OCI-LY7 (cell line): ENCODE measurements at regions not wholly inside any gene's neighbourhood (a gene's known extent, or its start where the extent isn't known, plus 50 kb on each side); places are given as distances from the start of the nearest gene placed in this dataset.

Experiments
- BruUV-seq: library from RNA; stranded (reverse); fragments of 400-500 nt; replicated peaks from 2 replicates; lab custom pipeline; 2021; lab: Mats Ljungman, UMichigan
- CTCF ChIA-PET: fragments of 300-600 bp; sonication (Branson Sonifier 250); formaldehyde crosslinking; loops from one replicate; lab custom pipeline; 2022; ENCODE audit warnings: antibody characterized with exemption; ENCODE audit not compliant: unreplicated experiment; lab: Charles Lee
- POLR2A ChIA-PET: fragments of 300-600 bp; sonication (Branson Sonifier 250); formaldehyde crosslinking; loops from one replicate; lab custom pipeline; 2022; ENCODE audit warnings: antibody characterized with exemption; lab: Charles Lee
- DNase-seq: peaks from one replicate; pipeline ENCODE4 v3.0.0-alpha.2; 2015; ENCODE audit warnings: low spot score
- H2AFZ ChIP-seq: fragments of 200-600 bp; sonication (generic), shearing (Covaris generic); 2 replicates; pipeline ENCODE4 v1.6.1; 2014; ENCODE audit warnings: mild to moderate bottlenecking, antibody characterized with exemption, low read length, moderate library complexity
- H3K27ac ChIP-seq: fragments of 200-600 bp; sonication (generic); 2 replicates; pipeline ENCODE4 v1.5.1; 2014; ENCODE audit warnings: mixed run types, low read depth, mild to moderate bottlenecking, moderate library complexity, low read length, inconsistent platforms; ENCODE audit not compliant: poor library complexity, severe bottlenecking
- H3K36me3 ChIP-seq: fragments of 200-600 bp; sonication (generic); 2 replicates; pipeline ENCODE4 v1.6.1; 2014; ENCODE audit warnings: mild to moderate bottlenecking, antibody characterized with exemption, low read length, moderate library complexity, mixed read lengths; ENCODE audit not compliant: insufficient read depth
- H3K4me1 ChIP-seq: fragments of 200-600 bp; sonication (generic); 2 replicates; pipeline ENCODE4 v1.5.1; 2014; ENCODE audit warnings: mild to moderate bottlenecking, low read length; ENCODE audit not compliant: insufficient read depth, poor library complexity, severe bottlenecking
- H3K4me2 ChIP-seq: fragments of 200-600 bp; sonication (generic); 2 replicates; pipeline ENCODE4 v1.6.1; 2014; ENCODE audit warnings: mild to moderate bottlenecking, low read length
- H3K4me3 ChIP-seq: fragments of 200-600 bp; sonication (generic); 2 replicates; pipeline ENCODE4 v1.5.1; 2014; ENCODE audit warnings: mild to moderate bottlenecking, low read depth, low read length; ENCODE audit not compliant: poor library complexity, severe bottlenecking
- H3K79me2 ChIP-seq: fragments of 200-600 bp; sonication (generic); 2 replicates; pipeline ENCODE4 v1.6.1; 2016; ENCODE audit warnings: low read depth, mild to moderate bottlenecking, low read length, moderate library complexity, mixed read lengths; ENCODE audit not compliant: insufficient read depth
- H3K9me2 ChIP-seq: fragments of 200-600 bp; sonication (generic); 2 replicates; pipeline ENCODE4 v1.6.1; 2016; ENCODE audit warnings: mild to moderate bottlenecking, low read length, mixed read lengths; ENCODE audit not compliant: insufficient read depth
- H3K9me3 ChIP-seq: fragments of 200-600 bp; sonication (generic); 2 replicates; pipeline ENCODE4 v1.6.1; 2014; ENCODE audit warnings: mild to moderate bottlenecking, mixed run types, low read length, mixed read lengths
- H4K20me1 ChIP-seq: fragments of 200-600 bp; sonication (generic); 2 replicates; pipeline ENCODE4 v1.6.1; 2014; ENCODE audit warnings: mild to moderate bottlenecking, antibody characterized with exemption, low read length, moderate library complexity, mixed read lengths; ENCODE audit not compliant: insufficient read depth
- CTCF ChIP-seq: fragments of 200-600 bp; sonication (generic); conservative IDR thresholded peaks from 2 replicates; pipeline ENCODE4 v1.5.1; 2014; ENCODE audit warnings: mild to moderate bottlenecking, antibody characterized with exemption, low read length, moderate library complexity, mixed read lengths
- EZH2phosphoT487 ChIP-seq: fragments of 200-600 bp; sonication (generic); IDR thresholded peaks from 2 replicates; pipeline ENCODE4 v1.6.1; 2018; ENCODE audit warnings: low read depth, borderline replicate concordance, mild to moderate bottlenecking, mixed run types, antibody characterized with exemption, low read length, moderate library complexity, mixed read lengths
- intact Hi-C: fragments of 100-400 bp; cut with micrococcal nuclease; formaldehyde crosslinking; loops from one replicate; pipeline ENCODE4 v1.10.0; 2022; ENCODE audit not compliant: unreplicated experiment

GRCh38 chr7:20021831-20022230, 195.4 kb downstream of the MACC1 start:
- DNase-seq, result no peak
- no peak overlapping the region for H3K27ac ChIP-seq
- ChIA-PET CTCF (no interaction called here), POLR2A (interaction anchor here (0.6 to 1.1 kb wide), 2 partner anchors 11 to 514 kb away, joined by 3 to 4 read pairs; no protein-coding TSS in a partner anchor)
- H3K9me3 ChIP-seq, result no peaks in the 10 kb centered on the region
- no TSS peak for BruUV-seq
- TF ChIP-seq EZH2phosphoT487 (no peak), CTCF (no peak)
- H3K4me3 ChIP-seq, result no peak overlapping the region
- no peaks in the 10 kb centered on the region for H4K20me1 ChIP-seq
- no peak overlapping the region for H3K4me2 ChIP-seq
- H2AFZ ChIP-seq, result no peak overlapping the region
- no peaks in the 10 kb centered on the region for H3K79me2 ChIP-seq
- H3K36me3 ChIP-seq, result no peaks in the 10 kb centered on the region
- intact Hi-C loops, result no loop called here
- H3K4me1 ChIP-seq, result no peaks in the 10 kb centered on the region
- no peaks in the 10 kb centered on the region for H3K9me2 ChIP-seq

GRCh38 chr7:20021066-20021465, 196.1 kb downstream of the MACC1 start:
- no peak for DNase-seq
- intact Hi-C loops, result no loop called here
- ChIA-PET POLR2A (no interaction called here), CTCF (no interaction called here)
- Histone ChIP-seq H2AFZ (no peak overlapping the region), H3K27ac (no peak overlapping the region), H3K4me2 (no peak overlapping the region), H3K4me3 (no peak overlapping the region), H4K20me1 (no peaks in the 10 kb centered on the region), H3K9me3 (no peaks in the 10 kb centered on the region), H3K9me2 (no peaks in the 10 kb centered on the region), H3K4me1 (no peaks in the 10 kb centered on the region), H3K79me2 (no peaks in the 10 kb centered on the region), H3K36me3 (no peaks in the 10 kb centered on the region)
- TF ChIP-seq EZH2phosphoT487 (no peak), CTCF (no peak)
- BruUV-seq, result no TSS peak

GRCh38 chr7:20019757-20020432, 197.3 kb downstream of the MACC1 start:
- H3K4me1 ChIP-seq, result no peaks in the 10 kb centered on the region
- H4K20me1 ChIP-seq, result no peaks in the 10 kb centered on the region
- no TSS peak for BruUV-seq
- no peaks in the 10 kb centered on the region for H3K9me3 ChIP-seq
- H3K9me2 ChIP-seq, result no peaks in the 10 kb centered on the region
- no peak for TF ChIP-seq CTCF
- TF ChIP-seq EZH2phosphoT487, result no peak
- H3K4me3 ChIP-seq, result no peak overlapping the region
- intact Hi-C loops, result no loop called here
- H3K27ac ChIP-seq, result no peak overlapping the region
- H3K4me2 ChIP-seq, result no peak overlapping the region
- no peaks in the 10 kb centered on the region for H3K36me3 ChIP-seq
- H3K79me2 ChIP-seq, result no peaks in the 10 kb centered on the region
- CTCF ChIA-PET, result no interaction called here
- POLR2A ChIA-PET, result interaction anchor here (2.4 kb wide), 1 partner anchor 13 kb away, joined by 7 read pairs; no protein-coding TSS in a partner anchor
- DNase-seq, result no peak
- no peak overlapping the region for H2AFZ ChIP-seq
